Calu3 (cell line): ENCODE measurements at regions not wholly inside any gene's neighbourhood (a gene's known extent, or its start where the extent isn't known, plus 50 kb on each side); places are given as distances from the start of the nearest gene placed in this dataset.

ENCODE experiments used
- BruUV-seq: library from RNA; stranded (reverse); fragments of 400-500 nt; replicated peaks from 2 replicates; lab custom pipeline; 2021; lab: Mats Ljungman, UMichigan
- CTCF ChIA-PET: fragments of 300-600 bp; sonication (Branson Sonifier 250); formaldehyde crosslinking; loops from one replicate; lab custom pipeline; 2022; ENCODE audit warnings: antibody characterized with exemption; lab: Charles Lee
- DNase-seq: peaks from one replicate; pipeline ENCODE4 v3.0.0; 2022
- H3K27ac Mint-ChIP-seq: one replicate; pipeline ENCODE4 v1.8.0; 2022; ENCODE audit warnings: mixed read lengths; ENCODE audit not compliant: unreplicated experiment
- H3K27me3 Mint-ChIP-seq: one replicate; pipeline ENCODE4 v1.8.0; 2022; ENCODE audit warnings: mixed read lengths; ENCODE audit not compliant: unreplicated experiment
- H3K36me3 Mint-ChIP-seq: one replicate; pipeline ENCODE4 v1.8.0; 2022; ENCODE audit warnings: mild to moderate bottlenecking, moderate library complexity, mixed read lengths; ENCODE audit not compliant: insufficient read depth, unreplicated experiment
- H3K4me1 Mint-ChIP-seq: one replicate; pipeline ENCODE4 v1.8.0; 2022; ENCODE audit warnings: mild to moderate bottlenecking, low read depth, mixed read lengths; ENCODE audit not compliant: unreplicated experiment
- H3K4me3 Mint-ChIP-seq: one replicate; pipeline ENCODE4 v1.8.0; 2022; ENCODE audit warnings: mild to moderate bottlenecking, low read depth, moderate library complexity, mixed read lengths; ENCODE audit not compliant: unreplicated experiment
- H3K9me3 Mint-ChIP-seq: one replicate; pipeline ENCODE4 v1.8.0; 2022; ENCODE audit warnings: low read depth, mixed read lengths; ENCODE audit not compliant: unreplicated experiment
- intact Hi-C: fragments of 100-400 bp; cut with micrococcal nuclease; formaldehyde crosslinking; loops from one replicate; pipeline ENCODE4 v1.10.0; 2022; ENCODE audit not compliant: unreplicated experiment
- TF ChIP-seq, protein P1 (sequence below): fragments of 200-600 bp; IDR thresholded peaks from one replicate; pipeline ENCODE4 v1.8.0; 2022; ENCODE audit warnings: antibody characterized with exemption; ENCODE audit not compliant: unreplicated experiment

DNA sequence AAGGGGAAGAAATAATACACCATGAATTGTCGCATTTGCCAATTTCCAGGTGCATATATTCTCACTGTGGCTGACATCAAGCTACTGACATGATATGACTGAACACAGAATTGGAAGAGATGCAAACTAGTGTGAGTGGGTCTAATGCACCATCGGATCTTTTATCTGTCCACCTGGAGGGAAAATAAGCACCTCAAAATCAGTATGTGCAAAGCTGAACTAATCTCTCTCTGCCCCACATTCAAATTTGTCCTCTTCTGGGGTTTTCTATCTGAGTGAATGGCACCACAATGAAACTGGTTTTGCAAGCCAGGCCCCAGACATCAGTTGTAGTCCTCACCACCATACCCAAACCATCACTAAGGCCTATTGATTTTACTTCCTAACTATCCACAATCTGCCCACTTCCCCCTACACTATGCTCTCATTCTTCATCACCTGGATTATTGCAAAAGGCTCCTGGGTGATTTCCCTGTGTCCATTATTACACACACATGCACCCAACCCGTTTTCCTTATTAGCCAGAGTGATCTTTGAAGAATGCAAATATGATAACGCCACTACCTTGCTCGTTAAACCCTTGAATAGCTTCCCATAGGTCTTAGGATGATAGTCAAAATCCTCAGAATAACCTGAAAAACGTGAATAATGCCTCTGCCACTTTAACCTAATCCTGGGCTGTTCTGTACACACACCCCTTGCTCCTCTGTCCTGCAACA, 159.0 kb upstream of the GMDS start:
- BruUV-seq: no TSS peak
- Mint-ChIP-seq H3K4me1 (no peaks in the 10 kb centered on the region), H3K27me3 (no peaks in the 10 kb centered on the region), H3K36me3 (no peaks in the 10 kb centered on the region), H3K27ac (no peak overlapping the region), H3K9me3 (no peaks in the 10 kb centered on the region), H3K4me3 (no peak overlapping the region)
- peak; percentile 1 for DNase-seq
- intact Hi-C loops: no loop called here
- TF ChIP-seq, protein P1, sequence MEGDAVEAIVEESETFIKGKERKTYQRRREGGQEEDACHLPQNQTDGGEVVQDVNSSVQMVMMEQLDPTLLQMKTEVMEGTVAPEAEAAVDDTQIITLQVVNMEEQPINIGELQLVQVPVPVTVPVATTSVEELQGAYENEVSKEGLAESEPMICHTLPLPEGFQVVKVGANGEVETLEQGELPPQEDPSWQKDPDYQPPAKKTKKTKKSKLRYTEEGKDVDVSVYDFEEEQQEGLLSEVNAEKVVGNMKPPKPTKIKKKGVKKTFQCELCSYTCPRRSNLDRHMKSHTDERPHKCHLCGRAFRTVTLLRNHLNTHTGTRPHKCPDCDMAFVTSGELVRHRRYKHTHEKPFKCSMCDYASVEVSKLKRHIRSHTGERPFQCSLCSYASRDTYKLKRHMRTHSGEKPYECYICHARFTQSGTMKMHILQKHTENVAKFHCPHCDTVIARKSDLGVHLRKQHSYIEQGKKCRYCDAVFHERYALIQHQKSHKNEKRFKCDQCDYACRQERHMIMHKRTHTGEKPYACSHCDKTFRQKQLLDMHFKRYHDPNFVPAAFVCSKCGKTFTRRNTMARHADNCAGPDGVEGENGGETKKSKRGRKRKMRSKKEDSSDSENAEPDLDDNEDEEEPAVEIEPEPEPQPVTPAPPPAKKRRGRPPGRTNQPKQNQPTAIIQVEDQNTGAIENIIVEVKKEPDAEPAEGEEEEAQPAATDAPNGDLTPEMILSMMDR: no peak
- CTCF ChIA-PET: no interaction called here

DNA sequence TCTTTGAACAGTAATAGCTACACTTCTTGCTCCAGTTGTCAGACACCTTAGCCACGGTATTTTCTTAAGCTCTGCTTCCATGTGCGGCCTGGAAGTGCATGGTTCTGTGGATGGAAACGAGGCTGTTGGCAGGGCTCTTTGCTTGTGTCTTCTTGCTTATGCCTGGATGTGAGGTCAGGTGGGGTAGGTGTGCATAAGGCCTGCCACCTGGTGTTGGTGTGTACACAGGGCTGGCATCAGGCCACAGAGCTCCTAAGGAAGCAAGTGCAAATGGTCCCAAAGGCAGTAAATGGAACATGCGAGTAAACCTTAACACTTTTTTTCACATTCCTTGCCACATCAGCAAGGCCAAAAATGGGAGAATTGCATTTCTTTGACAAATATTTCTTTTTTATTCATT, 158.1 kb upstream of the GMDS start:
- TF ChIP-seq, protein P1: no peak
- no peak for DNase-seq
- no peak overlapping the region for H3K27ac Mint-ChIP-seq

DNA sequence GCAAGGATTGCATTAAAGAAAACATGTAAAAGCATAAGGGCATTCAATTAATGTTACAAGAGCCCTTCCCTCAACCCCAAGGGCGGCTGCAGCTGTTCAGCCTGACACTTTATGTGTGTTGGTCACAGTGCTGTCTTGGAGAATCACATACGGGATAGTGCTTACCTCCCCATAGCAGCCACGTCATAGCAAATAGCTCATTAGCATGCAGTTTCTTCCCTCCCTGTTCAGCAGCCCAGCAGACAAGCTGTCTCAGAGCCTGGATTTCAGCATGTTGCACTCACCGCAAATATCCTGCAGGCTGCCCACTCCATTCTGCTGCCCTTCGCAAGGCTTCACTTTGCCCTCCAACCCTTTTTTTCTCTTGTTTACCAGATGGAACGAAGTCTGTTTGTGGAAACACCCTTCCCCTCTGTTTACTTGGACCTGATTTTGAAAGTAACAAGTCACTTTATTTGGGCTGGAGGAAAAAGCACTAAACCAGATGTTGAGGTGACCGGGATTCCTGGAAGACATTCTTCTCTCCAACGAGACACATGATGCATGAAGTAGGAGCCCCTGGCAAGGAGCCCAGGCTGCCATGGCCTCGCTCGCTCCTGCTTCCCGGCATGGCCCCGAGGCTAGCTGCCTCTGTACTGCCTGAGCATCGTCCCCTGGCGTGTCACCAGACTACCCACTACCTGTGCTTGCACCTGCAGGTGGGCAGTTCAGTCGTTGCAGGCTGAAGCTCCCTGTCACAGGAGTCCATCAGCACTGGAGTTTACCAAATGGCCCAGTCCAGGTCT, 151.6 kb upstream of the GMDS start:
- no peaks in the 10 kb centered on the region for H3K27me3 Mint-ChIP-seq
- intact Hi-C loops: no loop called here
- H3K27ac Mint-ChIP-seq: no peak overlapping the region
- TF ChIP-seq, protein P1: no peak
- no peak for DNase-seq
- H3K9me3 Mint-ChIP-seq: no peaks in the 10 kb centered on the region
- no TSS peak for BruUV-seq
- CTCF ChIA-PET: no interaction called here
- no peaks in the 10 kb centered on the region for H3K36me3 Mint-ChIP-seq
- no peak overlapping the region for H3K4me3 Mint-ChIP-seq
- H3K4me1 Mint-ChIP-seq: no peaks in the 10 kb centered on the region

More for the DNA sequence above, 158.1 kb upstream of the GMDS start:
- Mint-ChIP-seq H3K4me1 (no peaks in the 10 kb centered on the region), H3K36me3 (no peaks in the 10 kb centered on the region), H3K9me3 (no peaks in the 10 kb centered on the region), H3K27me3 (no peaks in the 10 kb centered on the region), H3K4me3 (no peak overlapping the region)
- CTCF ChIA-PET: no interaction called here
- intact Hi-C loops: no loop called here
- no TSS peak for BruUV-seq

DNA sequence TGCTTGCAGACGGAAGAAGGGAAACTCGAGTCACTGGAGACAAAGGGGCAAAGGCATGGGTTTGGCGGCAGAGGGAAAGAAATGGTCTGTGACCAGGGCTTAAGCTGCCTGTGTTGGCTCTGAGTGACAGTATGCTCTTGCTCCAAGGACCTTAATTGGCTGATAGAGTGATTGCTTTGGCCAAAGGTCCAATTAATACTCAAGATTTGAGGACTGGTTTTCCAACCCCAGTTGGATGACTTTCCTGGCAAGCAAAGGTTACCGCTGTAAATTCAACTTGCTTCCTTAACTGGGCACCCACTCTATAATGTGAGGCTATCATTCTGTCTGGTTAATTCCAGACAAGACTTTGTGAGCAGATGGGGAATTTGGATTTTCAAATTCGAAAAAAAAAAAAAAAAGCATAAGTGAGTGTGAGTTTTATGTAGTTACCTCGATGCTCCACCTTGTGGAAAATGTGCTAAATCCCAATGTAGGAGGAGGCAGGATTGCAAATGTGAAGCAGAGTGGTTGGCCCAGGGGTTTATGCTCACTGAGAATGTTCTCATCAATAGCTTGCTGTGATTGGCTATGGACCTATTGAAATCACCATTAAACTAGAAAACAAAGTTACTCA, 150.7 kb upstream of the GMDS start:
- intact Hi-C loops: no loop called here
- CTCF ChIA-PET: no interaction called here
- no peak overlapping the region for H3K27ac Mint-ChIP-seq
- H3K36me3 Mint-ChIP-seq: no peaks in the 10 kb centered on the region
- no peak overlapping the region for H3K4me3 Mint-ChIP-seq
- no peak for DNase-seq
- TF ChIP-seq, protein P1: no peak
- no TSS peak for BruUV-seq
- H3K27me3 Mint-ChIP-seq: no peaks in the 10 kb centered on the region
- H3K4me1 Mint-ChIP-seq: no peaks in the 10 kb centered on the region
- H3K9me3 Mint-ChIP-seq: no peaks in the 10 kb centered on the region
